Activated CD8-positive, alpha-beta T cell treated with anti-CD3 and anti-CD28 coated beads for 36 hours (primary cell): ENCODE measurements at regions not wholly inside any gene's neighbourhood (a gene's known extent, or its start where the extent isn't known, plus 50 kb on each side); places are given as distances from the start of the nearest gene placed in this dataset.

Experiments
- ATAC-seq: fragments of 200-7000 bp; cut with Tn5 transposase; one replicate; pipeline ENCODE4 v1.10.0; 2021; ENCODE audit warnings: mild to moderate bottlenecking, moderate library complexity
- CTCF ChIA-PET: fragments of 350-600 bp; sonication (Branson Sonifier 250); formaldehyde crosslinking; loops from one replicate; lab custom pipeline; 2021; ENCODE audit warnings: antibody characterized with exemption; lab: Charles Lee
- POLR2A ChIA-PET: fragments of 350-600 bp; sonication (Branson Sonifier 250); formaldehyde crosslinking; loops from one replicate; lab custom pipeline; 2021; ENCODE audit warnings: antibody characterized with exemption; lab: Charles Lee
- DNase-seq: peaks from one replicate; pipeline ENCODE4 v3.0.0-alpha.2; 2020
- H3K27ac Mint-ChIP-seq: one replicate; pipeline ENCODE4 v1.8.0; 2021; ENCODE audit warnings: mild to moderate bottlenecking, mixed read lengths
- H3K27me3 Mint-ChIP-seq: one replicate; pipeline ENCODE4 v1.8.0; 2021; ENCODE audit warnings: mixed read lengths
- H3K36me3 Mint-ChIP-seq: one replicate; pipeline ENCODE4 v1.8.0; 2021; ENCODE audit warnings: low read depth, mixed read lengths
- H3K4me1 Mint-ChIP-seq: one replicate; pipeline ENCODE4 v1.8.0; 2021; ENCODE audit warnings: low read depth, mixed read lengths
- H3K4me3 Mint-ChIP-seq: one replicate; pipeline ENCODE4 v1.8.0; 2021; ENCODE audit warnings: mild to moderate bottlenecking, moderate library complexity, mixed read lengths
- H3K9me3 Mint-ChIP-seq: one replicate; pipeline ENCODE4 v1.8.0; 2021; ENCODE audit warnings: mixed read lengths
- CTCF ChIP-seq: fragments of 200-600 bp; IDR thresholded peaks from one replicate; pipeline ENCODE4 v1.8.0; 2022; ENCODE audit warnings: antibody characterized with exemption, mild to moderate bottlenecking
- intact Hi-C: fragments of 100-400 bp; cut with micrococcal nuclease; formaldehyde crosslinking; loops from one replicate; pipeline ENCODE4 v1.10.0; 2022

DNA sequence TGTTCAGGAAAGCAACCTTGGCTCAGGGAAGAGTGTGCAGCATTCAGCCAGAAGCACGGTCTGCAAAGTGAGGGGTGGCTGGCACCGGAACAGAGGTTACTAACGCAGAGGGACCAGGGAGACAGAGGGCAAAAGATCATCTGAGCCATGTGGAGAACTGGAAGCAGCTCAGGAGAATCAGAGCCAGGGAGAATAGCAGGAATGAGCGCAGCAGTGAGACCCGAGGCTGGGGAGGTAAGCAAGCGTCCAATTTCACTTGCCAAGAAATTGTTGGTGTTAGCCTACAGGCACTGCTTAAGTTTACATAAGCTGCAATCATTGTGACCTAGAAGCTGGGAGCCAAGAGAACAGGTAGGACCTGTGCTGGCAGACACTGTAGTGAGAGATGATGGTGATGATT is 372.6 kb upstream of the POU3F3 start:
- CTCF ChIA-PET = no interaction called here
- H3K36me3 Mint-ChIP-seq = no peaks in the 10 kb centered on the region
- intact Hi-C loops = no loop called here
- H3K9me3 Mint-ChIP-seq = no peaks in the 10 kb centered on the region
- peaks cover 6% of the 10 kb centered on the region for H3K27me3 Mint-ChIP-seq
- DNase-seq (no peak), ATAC-seq (no peak)
- H3K4me1 Mint-ChIP-seq = no peaks in the 10 kb centered on the region
- POLR2A ChIA-PET = no interaction called here
- H3K27ac Mint-ChIP-seq = no peak overlapping the region
- H3K4me3 Mint-ChIP-seq = no peak overlapping the region
- no peak for TF ChIP-seq CTCF

DNA sequence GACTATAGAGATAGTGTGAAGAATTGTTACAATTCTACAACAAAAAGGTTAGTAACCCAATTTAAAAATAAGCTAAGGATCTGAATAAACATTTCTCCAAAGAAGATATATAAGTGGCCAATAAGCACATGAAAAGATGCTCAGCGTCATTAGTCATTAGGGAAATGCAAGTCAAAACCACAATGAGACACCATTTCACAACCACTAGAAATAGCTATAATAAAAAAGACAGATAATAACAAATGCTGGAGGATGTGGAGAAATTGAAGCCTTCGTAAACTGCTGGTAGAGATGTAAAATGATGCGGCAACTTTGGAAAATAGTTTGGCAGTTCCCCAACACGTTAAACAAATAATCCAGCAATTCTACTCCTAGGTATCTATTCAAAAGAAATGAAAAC is 366.5 kb upstream of the POU3F3 start:
- Mint-ChIP-seq H3K4me3 (no peak overlapping the region), H3K36me3 (no peaks in the 10 kb centered on the region), H3K4me1 (no peaks in the 10 kb centered on the region), H3K27me3 (peaks cover 6% of the 10 kb centered on the region), H3K27ac (no peak overlapping the region), H3K9me3 (no peaks in the 10 kb centered on the region)
- DNase-seq (no peak), ATAC-seq (no peak)
- intact Hi-C loops = no loop called here
- POLR2A ChIA-PET = no interaction called here
- TF ChIP-seq CTCF = no peak
- CTCF ChIA-PET = no interaction called here

DNA sequence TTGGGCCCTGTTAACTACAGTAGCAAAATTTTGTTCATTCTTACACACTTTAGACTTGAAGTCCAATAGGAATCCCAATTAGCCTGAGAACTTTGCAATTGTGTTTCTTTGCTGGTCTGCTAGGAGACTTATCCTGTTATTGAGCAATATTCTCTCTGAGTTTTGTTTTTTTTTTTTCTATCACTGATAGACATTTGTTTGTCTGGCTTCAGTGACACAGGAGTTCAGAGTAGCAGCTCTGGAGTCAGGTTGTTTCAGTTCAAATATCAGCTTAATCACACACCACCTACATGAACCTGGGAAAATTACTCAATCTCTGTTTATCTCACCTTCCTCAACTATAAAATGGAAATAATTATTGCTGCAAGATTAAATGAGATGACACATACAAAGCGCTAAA is 360.2 kb upstream of the POU3F3 start:
- no peak overlapping the region for H3K27ac Mint-ChIP-seq
- H3K36me3 Mint-ChIP-seq = no peaks in the 10 kb centered on the region
- TF ChIP-seq CTCF = no peak
- DNase-seq = no peak
- no peaks in the 10 kb centered on the region for H3K27me3 Mint-ChIP-seq
- H3K4me1 Mint-ChIP-seq = no peaks in the 10 kb centered on the region
- peaks cover 2% of the 10 kb centered on the region for H3K9me3 Mint-ChIP-seq
- ATAC-seq = no peak
- CTCF ChIA-PET = no interaction called here
- POLR2A ChIA-PET = no interaction called here
- intact Hi-C loops = no loop called here
- no peak overlapping the region for H3K4me3 Mint-ChIP-seq

DNA sequence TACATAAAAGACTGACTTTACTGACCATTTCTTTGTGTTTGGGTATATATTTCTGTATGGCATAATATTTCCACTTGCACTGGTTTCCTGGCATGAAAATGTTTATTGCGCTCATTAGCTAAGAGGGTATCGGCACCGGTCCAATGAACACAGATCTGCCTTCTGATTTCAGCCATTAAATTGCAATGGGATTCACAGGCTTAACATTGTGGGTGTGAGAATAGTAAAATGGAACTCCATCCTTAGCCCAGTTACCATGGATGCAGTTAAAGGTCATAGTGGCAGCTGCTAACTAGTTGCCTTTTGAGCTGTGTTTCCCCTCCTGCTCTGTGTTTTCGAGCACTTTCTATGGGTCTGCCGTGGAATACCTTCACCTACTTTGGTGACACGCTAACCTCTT is 352.6 kb upstream of the POU3F3 start:
- CTCF ChIA-PET = no interaction called here
- intact Hi-C loops = no loop called here
- H3K4me3 Mint-ChIP-seq = no peak overlapping the region

DNA sequence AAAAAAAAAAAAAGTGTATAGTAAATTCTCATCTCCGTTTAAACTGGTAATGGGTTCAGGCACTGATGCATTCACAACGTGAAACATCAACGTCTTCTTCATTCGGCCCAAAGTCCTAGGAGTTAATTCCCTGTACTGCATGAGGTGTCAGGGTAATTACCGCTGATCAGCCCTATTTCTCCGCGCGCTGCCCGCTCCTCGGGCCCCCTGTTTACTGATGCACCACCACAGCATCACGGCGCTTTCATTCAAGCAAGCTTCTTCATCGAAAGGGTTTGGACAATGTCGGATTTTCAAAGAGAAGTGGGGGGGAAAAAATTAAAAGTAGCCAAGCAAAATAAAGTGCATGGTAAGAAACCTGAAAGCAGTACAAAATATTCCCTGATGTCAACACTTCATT is 352.0 kb upstream of the POU3F3 start:
- H3K27ac Mint-ChIP-seq = no peak overlapping the region
- ChIA-PET CTCF (no interaction called here), POLR2A (no interaction called here)
- intact Hi-C loops = no loop called here
- H3K9me3 Mint-ChIP-seq = peaks cover 2% of the 10 kb centered on the region
- DNase-seq (no peak), ATAC-seq (no peak)
- no peak for TF ChIP-seq CTCF
- no peaks in the 10 kb centered on the region for H3K27me3 Mint-ChIP-seq
- no peak overlapping the region for H3K4me3 Mint-ChIP-seq
- no peaks in the 10 kb centered on the region for H3K36me3 Mint-ChIP-seq
- H3K4me1 Mint-ChIP-seq = no peaks in the 10 kb centered on the region

More for the DNA sequence above, 352.6 kb upstream of the POU3F3 start:
- no peak for TF ChIP-seq CTCF
- Mint-ChIP-seq H3K9me3 (peaks cover 2% of the 10 kb centered on the region), H3K36me3 (no peaks in the 10 kb centered on the region), H3K27me3 (no peaks in the 10 kb centered on the region), H3K4me1 (no peaks in the 10 kb centered on the region), H3K27ac (no peak overlapping the region)
- ATAC-seq (no peak), DNase-seq (no peak)
- POLR2A ChIA-PET = interaction anchor here (0.7 kb wide), 1 partner anchor 16 kb away, joined by 3 read pairs; no protein-coding TSS in a partner anchor
